ENCODE measurements at regions not wholly inside any gene's neighbourhood (a gene's known extent, or its start where the extent isn't known, plus 50 kb on each side); places are given as distances from the start of the nearest gene placed in this dataset.

DNA sequence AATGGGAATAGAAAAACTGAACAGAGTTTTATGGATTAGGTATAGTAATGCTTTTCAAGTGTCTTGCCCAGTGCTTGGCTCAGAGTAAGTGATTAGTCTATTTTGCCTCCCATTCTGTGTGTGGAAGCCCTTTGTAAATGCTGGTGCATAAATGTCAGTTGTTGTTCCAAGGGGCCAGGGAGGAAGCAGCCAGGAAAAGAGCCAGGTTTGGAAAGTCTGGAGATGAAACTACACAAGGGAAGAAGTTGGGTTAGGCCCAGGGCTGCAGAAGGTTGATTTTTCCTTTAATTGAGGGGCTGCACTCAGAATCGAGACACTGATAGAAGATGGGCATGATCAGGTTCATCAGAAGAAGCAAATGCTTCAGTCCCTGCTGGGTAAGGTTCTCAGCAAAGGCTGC, 484.0 kb downstream of the OLFM4 start:
- DNase-seq (ENCODE audit: insufficient read length, low spot score, missing footprints) = no peak
- no peaks in the 10 kb centered on the region for H3K36me3 ChIP-seq (ENCODE audit: insufficient read depth, low read length)
- no peaks in the 10 kb centered on the region for H3K9me3 ChIP-seq (ENCODE audit: low read depth, low read length)
- no peaks in the 10 kb centered on the region for H3K79me2 ChIP-seq (ENCODE audit: insufficient read depth, low read length)
- H2AFZ ChIP-seq (ENCODE audit: low read length) = no peak overlapping the region
- no peak overlapping the region for H3K27ac ChIP-seq (ENCODE audit: low read depth, low read length)
- H3K4me2 ChIP-seq (ENCODE audit: insufficient read depth, low read length) = no peak overlapping the region
- no peaks in the 10 kb centered on the region for H3K27me3 ChIP-seq (ENCODE audit: insufficient read depth, low read length)
- H3K4me1 ChIP-seq (ENCODE audit: insufficient read depth, low read length) = no peaks in the 10 kb centered on the region
- no peak overlapping the region for H3K4me3 ChIP-seq (ENCODE audit: insufficient read depth, low read length)
- no peaks in the 10 kb centered on the region for H4K20me1 ChIP-seq (ENCODE audit: insufficient read depth, low read length)
- TF ChIP-seq, protein P1, sequence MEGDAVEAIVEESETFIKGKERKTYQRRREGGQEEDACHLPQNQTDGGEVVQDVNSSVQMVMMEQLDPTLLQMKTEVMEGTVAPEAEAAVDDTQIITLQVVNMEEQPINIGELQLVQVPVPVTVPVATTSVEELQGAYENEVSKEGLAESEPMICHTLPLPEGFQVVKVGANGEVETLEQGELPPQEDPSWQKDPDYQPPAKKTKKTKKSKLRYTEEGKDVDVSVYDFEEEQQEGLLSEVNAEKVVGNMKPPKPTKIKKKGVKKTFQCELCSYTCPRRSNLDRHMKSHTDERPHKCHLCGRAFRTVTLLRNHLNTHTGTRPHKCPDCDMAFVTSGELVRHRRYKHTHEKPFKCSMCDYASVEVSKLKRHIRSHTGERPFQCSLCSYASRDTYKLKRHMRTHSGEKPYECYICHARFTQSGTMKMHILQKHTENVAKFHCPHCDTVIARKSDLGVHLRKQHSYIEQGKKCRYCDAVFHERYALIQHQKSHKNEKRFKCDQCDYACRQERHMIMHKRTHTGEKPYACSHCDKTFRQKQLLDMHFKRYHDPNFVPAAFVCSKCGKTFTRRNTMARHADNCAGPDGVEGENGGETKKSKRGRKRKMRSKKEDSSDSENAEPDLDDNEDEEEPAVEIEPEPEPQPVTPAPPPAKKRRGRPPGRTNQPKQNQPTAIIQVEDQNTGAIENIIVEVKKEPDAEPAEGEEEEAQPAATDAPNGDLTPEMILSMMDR (IDR thresholded peaks at IDR 0.05; ENCODE audit: extremely low read depth, low read depth, low read length) = no peak

DNA sequence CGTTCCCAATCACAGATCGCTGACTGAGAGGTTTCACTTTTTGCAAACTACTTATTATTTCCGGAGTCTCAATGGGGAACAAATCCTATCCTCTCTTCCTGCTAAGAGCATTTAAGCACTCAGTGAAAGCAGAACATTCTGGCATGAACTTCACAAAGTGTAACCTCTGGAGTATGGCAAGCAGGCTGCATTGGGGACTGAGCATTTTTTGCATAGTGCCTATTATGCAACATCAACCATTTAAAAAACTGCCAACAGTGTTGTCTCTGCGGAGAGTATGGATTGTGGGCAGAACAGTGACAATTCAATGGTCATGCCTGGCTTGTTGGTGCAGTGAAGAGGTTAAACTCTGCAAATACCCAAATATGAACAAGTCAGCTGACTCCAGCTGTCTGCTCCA, 484.6 kb downstream of the OLFM4 start:
- TF ChIP-seq, protein P1 (IDR thresholded peaks at IDR 0.05; ENCODE audit: extremely low read depth, low read depth, low read length) = no peak
- no peaks in the 10 kb centered on the region for H3K36me3 ChIP-seq (ENCODE audit: insufficient read depth, low read length)
- no peaks in the 10 kb centered on the region for H3K9me3 ChIP-seq (ENCODE audit: low read depth, low read length)
- no peak overlapping the region for H3K27ac ChIP-seq (ENCODE audit: low read depth, low read length)
- H3K4me2 ChIP-seq (ENCODE audit: insufficient read depth, low read length) = no peak overlapping the region
- no peaks in the 10 kb centered on the region for H3K27me3 ChIP-seq (ENCODE audit: insufficient read depth, low read length)
- H3K4me1 ChIP-seq (ENCODE audit: insufficient read depth, low read length) = no peaks in the 10 kb centered on the region
- H2AFZ ChIP-seq (ENCODE audit: low read length) = no peak overlapping the region
- no peak overlapping the region for H3K4me3 ChIP-seq (ENCODE audit: insufficient read depth, low read length)
- no peak for DNase-seq (ENCODE audit: insufficient read length, low spot score, missing footprints)
- no peaks in the 10 kb centered on the region for H4K20me1 ChIP-seq (ENCODE audit: insufficient read depth, low read length)
- no peaks in the 10 kb centered on the region for H3K79me2 ChIP-seq (ENCODE audit: insufficient read depth, low read length)

DNA sequence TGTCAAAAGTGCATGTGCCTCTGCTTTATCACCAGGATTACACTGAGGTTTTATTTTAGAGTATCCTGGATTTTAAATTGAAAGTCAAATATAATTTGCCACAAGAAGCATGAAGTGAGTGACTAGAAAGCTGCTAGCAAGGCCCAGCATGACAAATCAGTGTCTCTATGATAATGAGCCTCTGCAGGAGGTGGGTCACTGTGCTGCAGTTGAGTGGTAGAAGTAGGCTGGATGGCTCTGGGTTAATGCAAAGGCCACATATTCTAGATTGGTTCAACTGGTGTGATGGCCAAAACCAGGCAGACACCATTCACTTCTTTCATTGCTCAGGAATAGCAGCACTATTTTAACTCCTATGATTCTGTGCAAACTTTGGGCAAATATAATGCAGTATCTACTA, 491.5 kb downstream of the OLFM4 start:
- H3K4me1 ChIP-seq (ENCODE audit: insufficient read depth, low read length) = no peaks in the 10 kb centered on the region
- TF ChIP-seq, protein P1 (IDR thresholded peaks at IDR 0.05; ENCODE audit: extremely low read depth, low read depth, low read length) = no peak

DNA sequence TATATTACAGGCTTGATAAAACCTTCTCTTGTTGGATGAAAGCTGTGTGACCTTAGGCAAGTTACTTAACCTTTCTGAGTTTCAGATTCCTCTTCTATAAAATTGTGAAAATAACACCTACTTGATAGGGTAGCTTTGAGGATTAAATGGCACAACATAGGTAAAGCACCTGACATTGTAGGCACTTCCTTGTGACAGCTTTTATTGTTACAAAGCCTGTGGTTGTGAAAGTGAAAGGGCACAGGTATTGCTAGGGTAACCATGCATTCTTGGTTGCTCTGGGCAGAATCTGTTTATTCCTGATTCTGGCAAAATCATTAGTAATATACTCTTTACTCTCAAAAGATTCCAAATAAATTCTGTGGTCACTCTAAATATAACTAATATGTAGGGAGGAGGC, 493.4 kb downstream of the OLFM4 start:
- H3K27ac ChIP-seq (ENCODE audit: low read depth, low read length) = no peak overlapping the region
- H3K4me3 ChIP-seq (ENCODE audit: insufficient read depth, low read length) = no peak overlapping the region
- TF ChIP-seq, protein P1 (IDR thresholded peaks at IDR 0.05; ENCODE audit: extremely low read depth, low read depth, low read length) = no peak
- H3K27me3 ChIP-seq (ENCODE audit: insufficient read depth, low read length) = no peaks in the 10 kb centered on the region
- no peaks in the 10 kb centered on the region for H3K79me2 ChIP-seq (ENCODE audit: insufficient read depth, low read length)
- no peaks in the 10 kb centered on the region for H3K36me3 ChIP-seq (ENCODE audit: insufficient read depth, low read length)
- no peaks in the 10 kb centered on the region for H4K20me1 ChIP-seq (ENCODE audit: insufficient read depth, low read length)
- no peak overlapping the region for H2AFZ ChIP-seq (ENCODE audit: low read length)
- no peaks in the 10 kb centered on the region for H3K4me1 ChIP-seq (ENCODE audit: insufficient read depth, low read length)
- no peak overlapping the region for H3K4me2 ChIP-seq (ENCODE audit: insufficient read depth, low read length)
- DNase-seq (ENCODE audit: insufficient read length, low spot score, missing footprints) = no peak
- peaks cover 4% of the 10 kb centered on the region for H3K9me3 ChIP-seq (ENCODE audit: low read depth, low read length)

More for the DNA sequence above, 491.5 kb downstream of the OLFM4 start:
- no peak for DNase-seq (ENCODE audit: insufficient read length, low spot score, missing footprints)
- Histone ChIP-seq H3K79me2 (ENCODE audit: insufficient read depth, low read length) (no peaks in the 10 kb centered on the region), H3K4me3 (ENCODE audit: insufficient read depth, low read length) (no peak overlapping the region), H4K20me1 (ENCODE audit: insufficient read depth, low read length) (no peaks in the 10 kb centered on the region), H2AFZ (ENCODE audit: low read length) (no peak overlapping the region), H3K4me2 (ENCODE audit: insufficient read depth, low read length) (no peak overlapping the region), H3K27me3 (ENCODE audit: insufficient read depth, low read length) (no peaks in the 10 kb centered on the region), H3K27ac (ENCODE audit: low read depth, low read length) (no peak overlapping the region), H3K9me3 (ENCODE audit: low read depth, low read length) (peaks cover 4% of the 10 kb centered on the region), H3K36me3 (ENCODE audit: insufficient read depth, low read length) (no peaks in the 10 kb centered on the region)
